HG03565 (cell line): ENCODE measurements at regions not wholly inside any gene's neighbourhood (a gene's known extent, or its start where the extent isn't known, plus 50 kb on each side); places are given as distances from the start of the nearest gene placed in this dataset.
A peak's percentile ranks its signal among the peaks of the same experiment; 100 is the strongest.

Source experiments
- ATAC-seq: cut with Tn5 transposase; IDR thresholded peaks from one replicate; pipeline ENCODE4 v1.9.1; 2021; ENCODE audit warnings: mild to moderate bottlenecking, moderate library complexity; ENCODE audit not compliant: unreplicated experiment

- peak; percentile 71 for ATAC-seq
Observed at GRCh38 chr6:9540534-9541126, 874.2 kb downstream of the TFAP2A start.

GRCh38 chr6:9540126-9540525 lies 874.7 kb downstream of the TFAP2A start:
- ATAC-seq, result no peak

GRCh38 chr6:9539231-9539755 lies 875.6 kb downstream of the TFAP2A start:
- no peak for ATAC-seq

- ATAC-seq, result no peak
Observed at GRCh38 chr6:9537381-9537780, 877.5 kb downstream of the TFAP2A start.

- no peak for ATAC-seq
Observed at GRCh38 chr6:9535106-9535505, 879.8 kb downstream of the TFAP2A start.

- no peak for ATAC-seq
Observed at GRCh38 chr6:9532621-9533557, 882.0 kb downstream of the TFAP2A start.

GRCh38 chr6:9527679-9528286 lies 887.1 kb downstream of the TFAP2A start:
- ATAC-seq, result no peak

- ATAC-seq, result no peak
Observed at GRCh38 chr6:9523462-9523861, 891.4 kb downstream of the TFAP2A start.

- no peak for ATAC-seq
Observed at GRCh38 chr6:9522101-9522500, 892.8 kb downstream of the TFAP2A start.

GRCh38 chr6:9521152-9521530 lies 893.7 kb downstream of the TFAP2A start:
- ATAC-seq, result peak; percentile 42

- ATAC-seq, result peak; percentile 64
Observed at GRCh38 chr6:9520417-9521151, 894.3 kb downstream of the TFAP2A start.

GRCh38 chr6:9518431-9518830 lies 896.4 kb downstream of the TFAP2A start:
- ATAC-seq, result no peak

- ATAC-seq, result no peak
Observed at GRCh38 chr6:9517806-9518205, 897.1 kb downstream of the TFAP2A start.

- ATAC-seq, result no peak
Observed at GRCh38 chr6:9515633-9516606, 899.0 kb downstream of the TFAP2A start.

- ATAC-seq, result no peak
Observed at GRCh38 chr6:9514146-9514545, 900.7 kb downstream of the TFAP2A start.

- no peak for ATAC-seq
Observed at GRCh38 chr6:9511157-9511556, 903.7 kb downstream of the TFAP2A start.

- ATAC-seq, result no peak
Observed at GRCh38 chr6:9507136-9507895, 907.6 kb downstream of the TFAP2A start.

GRCh38 chr6:9504191-9504590 lies 910.7 kb downstream of the TFAP2A start:
- no peak for ATAC-seq

GRCh38 chr6:9503111-9503761 lies 911.6 kb downstream of the TFAP2A start:
- no peak for ATAC-seq
